Mammary epithelial cell (primary cell): ENCODE measurements at regions not wholly inside any gene's neighbourhood (a gene's known extent, or its start where the extent isn't known, plus 50 kb on each side); places are given as distances from the start of the nearest gene placed in this dataset.

Experiments used
- EZH2 ChIP-seq: IDR thresholded peaks from 2 replicates; pipeline ENCODE4 v1.6.1; 2012; ENCODE audit warnings: low read length, inconsistent platforms, borderline replicate concordance
- TF ChIP-seq, protein P1 (sequence below), 2 donors: IDR thresholded peaks in 1 of 2; conservative IDR thresholded peaks in 1 of 2; 2 replicates each; pipeline ENCODE4 v1.5.1; 2011 to 2012; ENCODE audit warnings: inconsistent platforms in 2 of 2, low read length in 2 of 2, mild to moderate bottlenecking in 2 of 2, control low read depth in 1 of 2, low read depth in 1 of 2; ENCODE audit not compliant: insufficient read depth in 1 of 2; ENCODE audit errors: extremely low read depth in 1 of 2

GRCh38 chr4:83858131-83858530 lies 322.2 kb downstream of the GPAT3 start:
- TF ChIP-seq, protein P1, sequence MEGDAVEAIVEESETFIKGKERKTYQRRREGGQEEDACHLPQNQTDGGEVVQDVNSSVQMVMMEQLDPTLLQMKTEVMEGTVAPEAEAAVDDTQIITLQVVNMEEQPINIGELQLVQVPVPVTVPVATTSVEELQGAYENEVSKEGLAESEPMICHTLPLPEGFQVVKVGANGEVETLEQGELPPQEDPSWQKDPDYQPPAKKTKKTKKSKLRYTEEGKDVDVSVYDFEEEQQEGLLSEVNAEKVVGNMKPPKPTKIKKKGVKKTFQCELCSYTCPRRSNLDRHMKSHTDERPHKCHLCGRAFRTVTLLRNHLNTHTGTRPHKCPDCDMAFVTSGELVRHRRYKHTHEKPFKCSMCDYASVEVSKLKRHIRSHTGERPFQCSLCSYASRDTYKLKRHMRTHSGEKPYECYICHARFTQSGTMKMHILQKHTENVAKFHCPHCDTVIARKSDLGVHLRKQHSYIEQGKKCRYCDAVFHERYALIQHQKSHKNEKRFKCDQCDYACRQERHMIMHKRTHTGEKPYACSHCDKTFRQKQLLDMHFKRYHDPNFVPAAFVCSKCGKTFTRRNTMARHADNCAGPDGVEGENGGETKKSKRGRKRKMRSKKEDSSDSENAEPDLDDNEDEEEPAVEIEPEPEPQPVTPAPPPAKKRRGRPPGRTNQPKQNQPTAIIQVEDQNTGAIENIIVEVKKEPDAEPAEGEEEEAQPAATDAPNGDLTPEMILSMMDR (conservative IDR thresholded peaks at IDR 0.05 in 1 of 2, IDR thresholded peaks at IDR 0.05 in 1 of 2; ENCODE audit: extremely low read depth in 1 of 2, insufficient read depth in 1 of 2, low read depth in 1 of 2, low read length in 2 of 2): no peak
- TF ChIP-seq EZH2: no peak
